H9 (cell line): ENCODE measurements at regions not wholly inside any gene's neighbourhood (a gene's known extent, or its start where the extent isn't known, plus 50 kb on each side); places are given as distances from the start of the nearest gene placed in this dataset.

ENCODE experiments used
- DNase-seq: peaks from one replicate; pipeline ENCODE4 v3.0.0-alpha.2; 2017
- H2AFZ ChIP-seq: one replicate; pipeline ENCODE4 v1.6.1; 2013; ENCODE audit warnings: mild to moderate bottlenecking, low read length, control low read depth, moderate library complexity
- H2AK5ac ChIP-seq: 2 replicates; pipeline ENCODE4 v1.6.1; 2013; ENCODE audit warnings: low read length, control low read depth, mixed read lengths; ENCODE audit not compliant: insufficient read length
- H2BK120ac ChIP-seq: one replicate; pipeline ENCODE4 v1.6.1; 2013; ENCODE audit warnings: low read depth, mild to moderate bottlenecking, low read length, control low read depth, inconsistent platforms; ENCODE audit not compliant: poor library complexity, severe bottlenecking
- H2BK12ac ChIP-seq: 2 replicates; pipeline ENCODE4 v1.6.1; 2013; ENCODE audit warnings: low read length, control low read depth, mixed read lengths, low read depth; ENCODE audit not compliant: insufficient read length
- H2BK15ac ChIP-seq: 2 replicates; pipeline ENCODE4 v1.6.1; 2013; ENCODE audit warnings: low read depth, low read length, control low read depth
- H2BK20ac ChIP-seq: one replicate; pipeline ENCODE4 v1.6.1; 2013; ENCODE audit warnings: low read depth, mild to moderate bottlenecking, low read length, control low read depth, inconsistent platforms; ENCODE audit not compliant: poor library complexity, severe bottlenecking
- H2BK5ac ChIP-seq: 2 replicates; pipeline ENCODE4 v1.6.1; 2013; ENCODE audit warnings: low read length, control low read depth, mixed read lengths; ENCODE audit not compliant: insufficient read length
- H3K14ac ChIP-seq: 2 replicates; pipeline ENCODE4 v1.6.1; 2013; ENCODE audit warnings: low read length, control low read depth; ENCODE audit not compliant: insufficient read depth
- H3K18ac ChIP-seq: 2 replicates; pipeline ENCODE4 v1.6.1; 2013; ENCODE audit warnings: low read depth, mild to moderate bottlenecking, mixed read lengths, low read length, control low read depth; ENCODE audit not compliant: insufficient read length
- H3K23ac ChIP-seq: 2 replicates; pipeline ENCODE4 v1.6.1; 2013; ENCODE audit warnings: low read length, control low read depth, mixed read lengths, low read depth; ENCODE audit not compliant: insufficient read length
- H3K23me2 ChIP-seq: 2 replicates; pipeline ENCODE4 v1.6.1; 2013; ENCODE audit warnings: low read depth, mild to moderate bottlenecking, mixed read lengths, low read length, control low read depth; ENCODE audit not compliant: insufficient read length, poor library complexity, severe bottlenecking
- H3K27ac ChIP-seq: 2 replicates; pipeline ENCODE4 v1.5.1; 2013; ENCODE audit warnings: low read length, control low read depth, mixed read lengths, low read depth; ENCODE audit not compliant: insufficient read length
- H3K27me3 ChIP-seq: 2 replicates; pipeline ENCODE4 v1.6.1; 2013; ENCODE audit warnings: low read length, control low read depth, inconsistent platforms; ENCODE audit not compliant: insufficient read depth
- H3K4ac ChIP-seq: 2 replicates; pipeline ENCODE4 v1.6.1; 2013; ENCODE audit warnings: low read depth, mild to moderate bottlenecking, control low read depth, inconsistent platforms, low read length, moderate library complexity
- H3K4me1 ChIP-seq: 2 replicates; pipeline ENCODE4 v1.6.1; 2013; ENCODE audit warnings: low read length, control low read depth, inconsistent platforms; ENCODE audit not compliant: insufficient read depth
- H3K4me2 ChIP-seq: 2 replicates; pipeline ENCODE4 v1.6.1; 2013; ENCODE audit warnings: low read length, control low read depth, mixed read lengths; ENCODE audit not compliant: insufficient read length, insufficient read depth
- H3K56ac ChIP-seq: 2 replicates; pipeline ENCODE4 v1.6.1; 2013; ENCODE audit warnings: low read depth, mild to moderate bottlenecking, mixed read lengths, low read length, control low read depth; ENCODE audit not compliant: insufficient read length
- H3K79me1 ChIP-seq: 2 replicates; pipeline ENCODE4 v1.6.1; 2013; ENCODE audit warnings: low read depth, mild to moderate bottlenecking, moderate library complexity, low read length, control low read depth, inconsistent platforms; ENCODE audit not compliant: insufficient read depth, poor library complexity, severe bottlenecking
- H3K79me2 ChIP-seq: 2 replicates; pipeline ENCODE4 v1.6.1; 2013; ENCODE audit warnings: low read length, control low read depth, inconsistent platforms; ENCODE audit not compliant: insufficient read depth
- H3K9ac ChIP-seq: 2 replicates; pipeline ENCODE4 v1.6.1; 2013; ENCODE audit warnings: low read length, control low read depth, mixed read lengths; ENCODE audit not compliant: insufficient read length; ENCODE audit errors: extremely low read depth
- H3K9me3 ChIP-seq: one replicate; pipeline ENCODE4 v1.6.1; 2013; ENCODE audit warnings: low read depth, low read length, inconsistent platforms; ENCODE audit not compliant: control insufficient read depth
- H3T11ph ChIP-seq: one replicate; pipeline ENCODE4 v1.6.1; 2013; ENCODE audit warnings: mild to moderate bottlenecking, low read length, control low read depth, inconsistent platforms
- H4K20me1 ChIP-seq: one replicate; pipeline ENCODE4 v1.6.1; 2013; ENCODE audit not compliant: control insufficient read depth, insufficient read length, insufficient read depth
- H4K5ac ChIP-seq: 2 replicates; pipeline ENCODE4 v1.6.1; 2013; ENCODE audit warnings: low read depth, mild to moderate bottlenecking, mixed read lengths, low read length, control low read depth; ENCODE audit not compliant: insufficient read length
- H4K8ac ChIP-seq: replicated peaks from 2 replicates; pipeline ENCODE4 v1.6.1; 2013; ENCODE audit warnings: low read length, control low read depth, mixed read lengths, low read depth; ENCODE audit not compliant: insufficient read length
- H4K91ac ChIP-seq: 2 replicates; pipeline ENCODE4 v1.6.1; 2013; ENCODE audit warnings: low read depth, mild to moderate bottlenecking, moderate library complexity, mixed read lengths, low read length, control low read depth; ENCODE audit not compliant: insufficient read length
- H3K27ac Mint-ChIP-seq, 3 experiments: 2 replicates in 2 of 3; 3 replicates in 1 of 3; pipeline ENCODE4 v1.8.0; 2020 to 2021; ENCODE audit warnings: mixed read lengths in 3 of 3, mild to moderate bottlenecking in 1 of 3, moderate library complexity in 1 of 3
- H3K27me3 Mint-ChIP-seq: 2 replicates; pipeline ENCODE4 v1.8.0; 2021; ENCODE audit warnings: low read depth, mild to moderate bottlenecking, moderate library complexity, mixed read lengths
- H3K36me3 Mint-ChIP-seq, 3 experiments: 2 replicates in 2 of 3; 3 replicates in 1 of 3; pipeline ENCODE4 v1.8.0; 2020 to 2021; ENCODE audit warnings: low read depth in 3 of 3, mixed read lengths in 3 of 3; ENCODE audit not compliant: insufficient read depth in 1 of 3
- H3K4me1 Mint-ChIP-seq, 2 experiments: 2 replicates each; pipeline ENCODE4 v1.8.0; 2020; ENCODE audit warnings: mixed read lengths in 2 of 2
- H3K4me3 Mint-ChIP-seq, 2 experiments: 2 replicates in 1 of 2; 3 replicates in 1 of 2; pipeline ENCODE4 v1.8.0; 2020 to 2021; ENCODE audit warnings: mild to moderate bottlenecking in 2 of 2, mixed read lengths in 2 of 2, moderate library complexity in 1 of 2
- H3K9me3 Mint-ChIP-seq, 2 experiments: 2 replicates in 1 of 2; 3 replicates in 1 of 2; pipeline ENCODE4 v1.8.0; 2020; ENCODE audit warnings: mild to moderate bottlenecking in 2 of 2, mixed read lengths in 2 of 2, moderate library complexity in 1 of 2
- CTCF ChIP-seq: fragments of 200-600 bp; sonication (generic); conservative IDR thresholded peaks from 3 replicates; pipeline ENCODE4 v1.8.0; 2021; ENCODE audit warnings: antibody characterized with exemption, mild to moderate bottlenecking
- WGBS: extraction: QIAGEN DNeasy Blood & Tissue Kit; methylation state at CpG from one replicate; pipeline ENCODE4 v1.1.7; 2013; ENCODE audit warnings: missing lambda C conversion rate, low lambda C conversion rate, mixed read lengths; ENCODE audit not compliant: insufficient read length; ENCODE audit errors: extremely low coverage; 5-methylcytosine and 5-hydroxymethylcytosine counted together

DNA sequence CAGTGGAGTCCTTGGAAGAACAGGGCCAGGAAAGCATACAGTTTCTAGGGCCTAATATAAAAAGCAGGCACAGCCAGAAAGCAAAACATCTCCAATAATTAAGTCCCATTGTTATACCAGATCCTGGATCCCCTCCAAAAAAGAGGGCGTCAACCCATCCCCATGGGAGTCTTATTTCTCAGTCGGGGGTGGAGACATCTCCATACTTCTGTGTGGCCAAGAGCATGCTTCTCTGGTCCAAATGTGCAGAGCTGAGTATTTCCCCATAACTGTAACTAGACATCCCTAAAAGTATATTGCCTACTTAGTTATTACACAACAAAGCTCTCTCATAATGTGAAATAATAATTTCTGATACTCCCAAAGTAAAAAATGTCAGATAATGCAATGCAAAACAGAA, 104.2 kb upstream of the SOX13 start:
- Histone ChIP-seq H3K27me3 (no peaks in the 10 kb centered on the region), H4K8ac (no peak overlapping the region), H4K5ac (no peak overlapping the region), H3K4me2 (no peak overlapping the region), H3K23ac (no peak overlapping the region), H3T11ph (no peak overlapping the region), H3K79me1 (no peaks in the 10 kb centered on the region), H2BK12ac (no peak overlapping the region), H3K9ac (no peak overlapping the region), H4K91ac (no peak overlapping the region), H3K18ac (no peak overlapping the region), H3K23me2 (no peaks in the 10 kb centered on the region), H3K79me2 (no peaks in the 10 kb centered on the region), H2BK120ac (no peak overlapping the region), H2BK20ac (no peak overlapping the region), H2AFZ (no peak overlapping the region), H3K4ac (no peak overlapping the region), H3K4me1 (no peaks in the 10 kb centered on the region), H2AK5ac (no peak overlapping the region), H2BK15ac (no peak overlapping the region), H3K9me3 (peaks cover 4% of the 10 kb centered on the region), H2BK5ac (no peak overlapping the region), H3K56ac (no peak overlapping the region), H3K14ac (no peak overlapping the region), H3K27ac (no peak overlapping the region), H4K20me1 (no peaks in the 10 kb centered on the region)
- TF ChIP-seq CTCF: no peak
- Mint-ChIP-seq H3K4me3 (no peak overlapping the region), H3K9me3 (peaks cover 64% of the 10 kb centered on the region in 2 experiments), H3K36me3 (peaks cover 5 to 38% (median 29%) of the 10 kb centered on the region in 3 experiments; a peak in 6 of 7 replicates), H3K4me1 (no peaks in the 10 kb centered on the region), H3K27me3 (peaks cover 4% of the 10 kb centered on the region), H3K27ac (no peak overlapping the region)
- no CpG with 5 or more reads among the region's 2 CpGs for WGBS
- no peak for DNase-seq
